GM23248 (cell line): ENCODE measurements at regions not wholly inside any gene's neighbourhood (a gene's known extent, or its start where the extent isn't known, plus 50 kb on each side); places are given as distances from the start of the nearest gene placed in this dataset.
"Not testable (repeated sequence)": the region's sequence is repeated elsewhere in the genome, so short reads cannot be mapped to it uniquely, and the experiment has no call there.

Experiments used
- DNase-seq: peaks from one replicate; pipeline ENCODE4 v3.0.0-alpha.2; 2015
- H2AFZ ChIP-seq: fragments of 200-600 bp; sonication (generic); 2 replicates; pipeline ENCODE4 v1.6.1; 2016; ENCODE audit warnings: antibody characterized with exemption
- H3F3A ChIP-seq: fragments of 200-600 bp; sonication (generic); 2 replicates; pipeline ENCODE4 v1.6.1; 2016; ENCODE audit warnings: mild to moderate bottlenecking, antibody characterized with exemption, mixed run types; ENCODE audit not compliant: insufficient read depth
- H3K27ac ChIP-seq: fragments of 200-600 bp; sonication (generic); 2 replicates; pipeline ENCODE4 v1.5.1; 2016; ENCODE audit warnings: mild to moderate bottlenecking
- H3K27me3 ChIP-seq: fragments of 200-600 bp; sonication (generic); replicated peaks from 2 replicates; pipeline ENCODE4 v1.6.1; 2016; ENCODE audit warnings: mild to moderate bottlenecking; ENCODE audit not compliant: insufficient read depth
- H3K36me3 ChIP-seq: fragments of 200-600 bp; sonication (generic); 2 replicates; pipeline ENCODE4 v1.6.1; 2016; ENCODE audit warnings: low read depth, mild to moderate bottlenecking
- H3K4me1 ChIP-seq: fragments of 200-600 bp; sonication (generic); 2 replicates; pipeline ENCODE4 v1.6.1; 2016; ENCODE audit warnings: mild to moderate bottlenecking; ENCODE audit not compliant: insufficient read depth
- H3K4me2 ChIP-seq: fragments of 200-600 bp; sonication (generic); one replicate; pipeline ENCODE4 v1.6.1; 2016; ENCODE audit warnings: mild to moderate bottlenecking; ENCODE audit not compliant: unreplicated experiment
- H3K4me3 ChIP-seq: fragments of 200-600 bp; sonication (generic); 2 replicates; pipeline ENCODE4 v1.5.1; 2016; ENCODE audit warnings: mild to moderate bottlenecking
- H3K79me2 ChIP-seq: fragments of 200-600 bp; sonication (generic); 2 replicates; pipeline ENCODE4 v1.6.1; 2016; ENCODE audit warnings: mild to moderate bottlenecking; ENCODE audit not compliant: insufficient read depth
- H3K9ac ChIP-seq: fragments of 200-600 bp; sonication (generic); 2 replicates; pipeline ENCODE4 v1.6.1; 2016; ENCODE audit warnings: mild to moderate bottlenecking
- H3K9me2 ChIP-seq: fragments of 200-600 bp; sonication (generic); 2 replicates; pipeline ENCODE4 v1.6.1; 2016; ENCODE audit warnings: mixed run types, mild to moderate bottlenecking, moderate library complexity; ENCODE audit not compliant: insufficient read depth
- H3K9me3 ChIP-seq: fragments of 200-600 bp; sonication (generic); one replicate; pipeline ENCODE4 v1.6.1; 2017; ENCODE audit warnings: low read depth
- H4K20me1 ChIP-seq: fragments of 200-600 bp; sonication (generic); 2 replicates; pipeline ENCODE4 v1.6.0; 2016; ENCODE audit not compliant: insufficient read depth
- EZH2 ChIP-seq: fragments of 200-600 bp; sonication (generic); IDR thresholded peaks from 2 replicates; pipeline ENCODE4 v1.6.1; 2018; ENCODE audit warnings: antibody characterized with exemption, mild to moderate bottlenecking; ENCODE audit not compliant: insufficient read depth, poor library complexity, severe bottlenecking
- EZH2phosphoT487 ChIP-seq: fragments of 200-600 bp; sonication (generic); IDR thresholded peaks from 2 replicates; pipeline ENCODE4 v1.6.1; 2018; ENCODE audit warnings: antibody characterized with exemption, moderate library complexity, mild to moderate bottlenecking, low read depth; ENCODE audit not compliant: insufficient read depth
- WGBS, 2 experiments: methylation state at CpG; one replicate each; pipeline ENCODE4 v1.1.6; 2015 to 2017; ENCODE audit warnings: low lambda C conversion rate in 2 of 2, low coverage in 1 of 2; ENCODE audit errors: missing lambda C conversion rate in 2 of 2; 5-methylcytosine and 5-hydroxymethylcytosine counted together
- in situ Hi-C: fragments of 300-500 bp; cut with MboI; formaldehyde crosslinking; loops from 2 replicates; pipeline ENCODE4 v1.15.0; 2020

GRCh38 chr12:33156042-33156441 lies 259.5 kb upstream of the PKP2 start:
- no peak for DNase-seq
- Histone ChIP-seq H3F3A (no peaks in the 10 kb centered on the region), H2AFZ (no peak overlapping the region), H3K4me1 (no peaks in the 10 kb centered on the region), H3K27ac (no peak overlapping the region), H3K36me3 (no peaks in the 10 kb centered on the region), H3K4me2 (no peak overlapping the region), H3K9me2 (no peaks in the 10 kb centered on the region), H3K79me2 (no peaks in the 10 kb centered on the region), H3K27me3 (no peaks in the 10 kb centered on the region), H4K20me1 (no peaks in the 10 kb centered on the region), H3K9me3 (no peaks in the 10 kb centered on the region), H3K4me3 (no peak overlapping the region), H3K9ac (no peak overlapping the region)
- in situ Hi-C loops: no loop called here
- 26 to 37% methylated on average over 4 of the region's 4 CpGs for WGBS, 2 experiments
- TF ChIP-seq EZH2 (no peak), EZH2phosphoT487 (no peak)

- H3K9me2 ChIP-seq, H4K20me1 ChIP-seq, H3K27ac ChIP-seq, H3K4me1 ChIP-seq, H2AFZ ChIP-seq, in situ Hi-C loops, H3K27me3 ChIP-seq, H3K9me3 ChIP-seq, H3K4me2 ChIP-seq, H3K9ac ChIP-seq, H3F3A ChIP-seq, H3K79me2 ChIP-seq, H3K36me3 ChIP-seq, DNase-seq, H3K4me3 ChIP-seq: not testable (repeated sequence)
- 31 to 38% methylated on average over 6 to 8 of the region's 8 CpGs for WGBS, 2 experiments
Measured at GRCh38 chr12:33147292-33147691, 250.7 kb upstream of the PKP2 start.

DNA sequence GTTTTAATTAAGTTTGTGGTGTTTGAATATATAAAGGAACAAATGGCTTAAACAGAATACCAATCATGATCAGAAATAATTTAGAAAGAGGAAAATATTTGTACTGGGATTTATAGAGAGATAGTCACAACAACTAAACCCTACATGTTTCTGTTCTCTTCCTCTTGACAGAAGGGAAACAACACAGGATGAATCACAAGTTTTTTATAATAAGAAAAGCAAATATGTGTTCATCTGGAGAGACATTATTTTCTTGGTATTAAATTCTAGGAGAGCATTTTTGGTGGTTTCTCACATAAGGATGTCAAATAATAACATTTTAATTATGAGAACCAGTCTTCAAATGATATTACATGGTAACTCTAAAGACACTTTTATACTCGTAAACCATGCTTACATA lies 232.9 kb upstream of the PKP2 start:
- no peaks in the 10 kb centered on the region for H3F3A ChIP-seq
- no peaks in the 10 kb centered on the region for H3K9me3 ChIP-seq
- in situ Hi-C loops: no loop called here
- H3K36me3 ChIP-seq: no peaks in the 10 kb centered on the region
- no peaks in the 10 kb centered on the region for H3K4me1 ChIP-seq
- H3K27ac ChIP-seq: no peak overlapping the region
- H3K27me3 ChIP-seq: no peaks in the 10 kb centered on the region
- TF ChIP-seq EZH2phosphoT487 (no peak), EZH2 (no peak)
- DNase-seq: no peak
- no peak overlapping the region for H2AFZ ChIP-seq
- H3K9ac ChIP-seq: no peak overlapping the region
- no peaks in the 10 kb centered on the region for H3K79me2 ChIP-seq
- H3K4me3 ChIP-seq: no peak overlapping the region
- no peak overlapping the region for H3K4me2 ChIP-seq
- no peaks in the 10 kb centered on the region for H3K9me2 ChIP-seq
- no peaks in the 10 kb centered on the region for H4K20me1 ChIP-seq
- 0 to 5% methylated on average over 1 of the region's 1 CpG for WGBS, 2 experiments

DNA sequence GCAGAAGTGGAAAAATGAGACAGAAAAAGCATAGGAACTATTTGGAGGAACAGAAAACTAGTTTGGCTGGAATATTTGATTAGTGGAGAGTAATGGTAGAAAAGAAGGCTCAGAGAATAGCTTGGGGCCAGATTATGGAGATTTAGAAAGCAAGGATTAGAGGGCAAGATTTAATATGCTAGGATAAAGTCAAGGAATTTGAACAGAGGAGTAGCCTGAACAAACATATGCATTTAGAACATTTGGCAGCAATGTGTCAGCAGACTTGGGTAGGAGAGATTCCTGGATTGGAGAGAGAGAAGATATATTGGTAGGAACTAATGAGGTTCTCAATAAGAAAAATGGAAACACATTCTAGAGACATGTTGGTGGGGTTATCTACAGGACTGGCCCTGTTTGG lies 229.2 kb upstream of the PKP2 start:
- H3K4me2 ChIP-seq: no peak overlapping the region
- H3F3A ChIP-seq: no peaks in the 10 kb centered on the region
- H3K4me1 ChIP-seq: no peaks in the 10 kb centered on the region
- no peaks in the 10 kb centered on the region for H3K79me2 ChIP-seq
- in situ Hi-C loops: no loop called here
- H3K9me2 ChIP-seq: no peaks in the 10 kb centered on the region
- no peak overlapping the region for H3K9ac ChIP-seq
- no peaks in the 10 kb centered on the region for H3K27me3 ChIP-seq
- H4K20me1 ChIP-seq: no peaks in the 10 kb centered on the region
- no peaks in the 10 kb centered on the region for H3K36me3 ChIP-seq
- no peak for DNase-seq
- H3K9me3 ChIP-seq: no peaks in the 10 kb centered on the region
- no peak overlapping the region for H3K27ac ChIP-seq
- no peak overlapping the region for H2AFZ ChIP-seq
- no peak overlapping the region for H3K4me3 ChIP-seq
- TF ChIP-seq EZH2: no peak
- TF ChIP-seq EZH2phosphoT487: no peak

GRCh38 chr12:33116284-33116683 lies 219.7 kb upstream of the PKP2 start:
- Histone ChIP-seq H4K20me1 (no peaks in the 10 kb centered on the region), H3K27ac (no peak overlapping the region), H3F3A (no peaks in the 10 kb centered on the region), H3K9me3 (no peaks in the 10 kb centered on the region), H3K9ac (no peak overlapping the region), H3K4me1 (no peaks in the 10 kb centered on the region), H3K79me2 (no peaks in the 10 kb centered on the region), H3K4me3 (no peak overlapping the region), H3K36me3 (no peaks in the 10 kb centered on the region), H3K9me2 (no peaks in the 10 kb centered on the region), H3K4me2 (no peak overlapping the region), H3K27me3 (no peaks in the 10 kb centered on the region), H2AFZ (no peak overlapping the region)
- 4 to 7% methylated on average over 1 of the region's 1 CpG for WGBS, 2 experiments
- TF ChIP-seq EZH2 (no peak), EZH2phosphoT487 (no peak)
- DNase-seq: no peak
- in situ Hi-C loops: no loop called here
